ENCODE measurements at regions not wholly inside any gene's neighbourhood (a gene's known extent, or its start where the extent isn't known, plus 50 kb on each side); places are given as distances from the start of the nearest gene placed in this dataset.

- TF ChIP-seq POLR2A (IDR thresholded peaks at IDR 0.05; ENCODE audit: borderline replicate concordance, extremely low read depth, insufficient read depth, insufficient read length) (no peak), SIN3A (IDR thresholded peaks at IDR 0.05; ENCODE audit: low read depth) (no peak), CTCF (IDR thresholded peaks at IDR 0.05 in 2 of 3, conservative IDR thresholded peaks at IDR 0.05 in 1 of 3; ENCODE audit: borderline replicate concordance in 1 of 3, insufficient read depth in 1 of 3, low read depth in 2 of 3, low read length in 2 of 3) (no peak), SRF (IDR thresholded peaks at IDR 0.05; ENCODE audit: low read depth) (no peak), ZNF274 (IDR thresholded peaks at IDR 0.05; ENCODE audit: low read depth, low read length) (no peak), POLR2AphosphoS5 (IDR thresholded peaks at IDR 0.05; ENCODE audit: low read depth, low read length) (no peak), EZH2phosphoT487 (IDR thresholded peaks at IDR 0.05; ENCODE audit: borderline replicate concordance) (no peak)
These were observed 170.8 kb upstream of the DYRK2 start for GRCh38 chr12:67477681-67478265.
